Stimulated activated CD8-positive, alpha-beta memory T cell treated with anti-CD3 and anti-CD28 coated beads, Interleukin-7, amount 100 ng/mL, for 4 hours (primary cell): ENCODE measurements at regions not wholly inside any gene's neighbourhood (a gene's known extent, or its start where the extent isn't known, plus 50 kb on each side); places are given as distances from the start of the nearest gene placed in this dataset.
"Not testable (repeated sequence)": the region's sequence is repeated elsewhere in the genome, so short reads cannot be mapped to it uniquely, and the experiment has no call there.

Experiments used
- DNase-seq, 2 donors: peaks; one replicate each; pipeline ENCODE4 v3.0.0-alpha.2; 2020; ENCODE audit warnings: low read depth in 2 of 2

DNA sequence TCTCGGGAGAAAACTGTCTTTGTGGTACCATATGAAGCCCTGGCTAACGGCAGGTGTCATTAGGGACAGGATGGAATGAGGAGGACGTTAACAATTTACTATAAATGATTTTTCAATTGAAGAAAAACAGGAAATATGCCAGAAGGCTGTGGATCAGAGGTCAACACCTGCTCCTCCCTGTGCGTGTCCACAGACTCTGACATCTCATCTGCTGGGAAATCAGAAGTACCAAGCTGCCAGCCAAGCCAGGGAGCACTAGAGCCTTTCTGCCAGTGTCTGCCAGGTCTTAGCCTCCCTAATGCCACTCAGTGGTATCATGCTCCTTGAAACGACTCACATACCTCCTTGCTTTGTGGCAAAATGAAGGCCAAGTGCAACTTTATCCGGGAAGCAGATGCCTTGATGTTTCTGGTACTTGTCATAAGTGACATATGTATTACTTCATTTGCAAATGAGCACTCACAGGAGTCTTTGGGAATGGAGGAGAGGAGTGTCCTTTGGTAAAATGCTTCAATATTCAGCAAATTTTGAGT lies 541.1 kb downstream of the SATB2 start:
- DNase-seq: no peak

DNA sequence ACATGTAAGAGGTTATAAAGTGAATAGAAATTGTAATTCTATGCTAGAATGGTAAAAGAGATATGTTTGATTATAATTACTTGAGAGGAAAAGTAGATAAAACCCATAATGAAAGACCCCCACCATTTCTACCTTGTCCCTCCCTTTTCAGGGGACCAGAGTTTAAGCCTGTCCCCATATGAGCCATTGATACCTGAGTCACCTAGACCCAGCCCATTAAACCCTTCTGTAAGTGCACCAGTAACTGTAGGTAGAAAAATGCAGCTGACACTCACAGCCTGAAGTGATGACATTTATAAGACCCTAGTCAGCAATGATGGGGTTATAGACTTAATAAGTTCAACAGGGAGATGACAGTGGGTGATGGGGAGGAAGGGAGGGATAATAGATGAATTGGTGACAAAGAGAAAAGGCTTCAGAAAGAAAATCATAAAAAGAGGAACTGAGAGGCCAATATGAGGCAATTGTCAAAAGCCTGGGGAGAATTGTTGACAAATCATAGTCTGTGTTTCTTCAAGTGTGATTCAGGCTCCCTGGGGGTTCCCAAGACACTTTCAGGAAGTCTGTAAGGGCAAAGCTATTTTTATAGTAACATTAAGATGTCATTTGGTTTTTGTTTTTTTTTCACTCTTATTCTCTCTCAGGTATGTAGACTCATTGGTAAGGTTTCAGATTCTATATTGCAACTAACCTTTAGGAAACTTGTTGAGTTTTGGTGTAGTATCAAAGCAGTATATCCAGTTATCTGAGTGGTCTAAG lies 544.2 kb downstream of the SATB2 start:
- no peak for DNase-seq

DNA sequence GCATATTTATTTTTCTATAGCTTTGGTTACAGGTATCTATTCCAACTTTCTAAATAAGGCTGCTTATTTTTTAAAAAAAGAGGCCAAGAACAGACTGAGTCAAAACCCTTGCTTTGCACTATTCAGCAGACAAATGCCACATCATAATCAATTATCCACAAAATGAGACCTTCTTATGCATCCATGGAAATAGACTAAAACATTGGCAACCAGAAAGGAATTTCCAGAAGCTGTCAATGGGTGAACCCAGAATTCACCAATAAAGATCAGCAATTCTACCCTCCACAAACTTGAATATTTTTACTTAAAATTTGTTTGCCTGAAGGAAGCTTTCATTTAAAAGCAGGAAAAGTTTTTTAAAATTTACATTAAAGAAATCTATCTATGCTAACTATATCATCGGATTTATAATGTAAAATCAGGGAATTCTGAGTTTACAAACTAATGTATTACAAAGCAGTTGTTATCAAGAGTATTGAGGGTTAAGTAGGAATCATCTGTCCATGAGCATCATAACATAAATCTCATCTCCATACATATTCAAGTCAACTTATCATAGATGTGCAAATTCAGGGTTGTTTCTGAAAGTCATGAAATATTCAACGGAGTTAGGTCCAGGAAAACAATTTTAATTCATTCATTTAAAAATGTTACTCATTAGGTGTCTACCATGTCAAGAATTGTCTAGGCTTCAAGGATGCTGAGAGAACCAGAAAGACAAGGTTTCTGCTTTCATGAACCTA lies 548.0 kb downstream of the SATB2 start:
- no peak for DNase-seq

DNA sequence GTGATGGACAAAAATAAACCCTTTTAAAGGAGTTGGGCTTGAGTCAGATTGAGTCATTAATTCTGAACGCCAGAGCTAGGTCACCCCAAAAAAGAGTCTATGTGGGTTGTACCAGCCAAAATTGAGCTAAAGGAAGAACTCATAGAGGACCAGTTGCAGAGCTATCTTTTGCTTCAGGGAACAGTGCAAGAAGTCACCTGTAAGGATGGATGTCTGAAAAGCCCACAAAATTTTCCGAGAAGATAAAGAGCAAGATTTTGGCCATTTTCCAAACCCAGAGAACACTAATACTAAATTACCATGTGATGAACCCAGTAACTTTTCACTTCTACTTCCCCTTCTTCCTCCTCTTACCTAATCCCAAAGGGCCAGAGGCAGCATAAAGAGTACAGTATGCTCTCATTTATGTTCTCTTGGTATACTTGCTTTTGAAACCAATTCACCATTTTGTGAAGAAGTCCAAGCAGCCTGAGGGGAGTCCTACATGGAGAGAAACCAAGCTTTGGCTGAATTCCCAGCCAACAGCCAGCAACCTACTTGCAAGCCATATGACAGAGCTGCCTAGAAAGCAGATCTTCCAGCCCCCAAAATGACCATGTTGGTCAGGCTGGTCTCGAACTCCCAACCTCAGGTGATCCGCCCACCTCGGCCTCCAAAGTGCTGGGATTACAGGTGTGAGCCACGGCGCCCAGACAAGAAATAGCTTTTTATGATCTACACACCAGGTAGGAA lies 551.7 kb downstream of the SATB2 start:
- no peak for DNase-seq

DNA sequence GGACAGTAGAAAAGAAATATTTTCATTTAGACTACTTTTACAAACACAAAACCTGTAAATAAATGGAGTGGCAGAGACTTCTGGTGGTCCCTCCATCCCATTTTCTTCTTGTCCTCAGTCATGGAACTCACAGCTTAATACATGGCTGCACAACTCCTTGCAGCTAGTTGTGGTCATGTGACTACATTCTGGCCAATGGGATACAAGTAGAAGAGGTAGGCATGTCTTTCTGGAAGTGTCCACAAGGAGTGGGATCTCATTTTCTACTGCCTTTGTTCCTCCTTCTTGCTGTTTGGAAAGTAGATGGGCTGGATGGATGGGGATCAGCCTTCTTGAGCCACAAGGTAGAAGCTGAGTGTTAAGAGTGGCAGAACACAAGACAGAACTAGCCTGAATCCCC lies 555.8 kb downstream of the SATB2 start:
- no peak for DNase-seq

DNA sequence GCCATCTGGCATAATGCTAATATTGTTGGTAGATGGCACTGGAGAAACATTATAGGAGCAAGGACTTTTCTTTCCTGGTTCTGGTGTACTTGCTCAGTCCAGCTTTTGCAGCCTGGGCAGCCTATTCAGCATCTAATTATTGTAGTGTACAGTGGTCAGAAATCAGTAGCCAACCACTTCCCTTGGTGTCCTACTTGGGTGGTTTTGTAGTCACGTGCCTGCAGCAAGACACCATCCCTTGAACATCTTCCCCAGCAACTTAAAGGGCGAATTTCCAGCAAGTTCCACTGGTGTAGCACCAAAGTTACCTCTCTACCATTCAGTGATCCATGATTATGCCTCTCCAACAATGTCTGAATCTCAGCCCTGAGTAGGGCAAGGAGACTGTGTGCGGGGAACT lies 557.6 kb downstream of the SATB2 start:
- no peak for DNase-seq

DNA sequence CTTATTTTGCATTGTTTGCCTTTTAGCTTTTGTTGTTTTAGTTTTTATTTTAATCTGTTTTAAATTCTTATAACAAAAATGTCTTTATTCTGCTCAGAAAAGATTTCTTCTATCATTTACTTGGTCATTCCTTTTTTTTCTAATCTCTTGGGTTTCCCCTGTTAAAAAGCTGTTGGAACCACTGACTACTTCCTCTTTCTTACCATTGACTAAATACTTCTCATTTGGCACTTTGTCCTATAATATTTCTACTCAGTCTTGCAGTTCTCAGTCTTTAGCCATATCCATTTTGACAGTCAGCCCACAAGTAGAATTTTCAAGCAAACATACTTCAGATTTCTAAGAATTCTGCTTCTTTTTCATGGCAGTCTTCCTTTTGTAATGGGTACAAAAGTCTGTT lies 567.2 kb downstream of the SATB2 start:
- no peak for DNase-seq

DNA sequence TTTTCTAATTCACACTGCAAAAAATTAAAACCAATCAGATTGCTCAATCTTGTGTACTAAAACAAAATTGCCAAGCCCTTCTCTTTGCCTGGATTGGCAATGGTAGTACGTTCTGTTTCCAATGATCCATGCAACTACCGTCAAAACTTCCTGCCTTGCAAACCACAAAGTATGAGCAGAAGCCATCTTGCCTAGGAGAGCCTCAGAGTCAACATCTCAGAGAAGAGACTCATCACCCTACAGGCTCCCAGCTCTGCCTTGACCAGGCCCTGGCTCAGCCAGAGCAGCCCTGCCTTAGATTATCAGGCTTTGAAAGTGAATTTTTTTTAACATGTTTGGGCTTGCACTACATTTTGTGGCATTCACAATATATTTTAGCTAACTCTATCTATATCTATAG lies 574.1 kb downstream of the SATB2 start:
- no peak for DNase-seq

DNA sequence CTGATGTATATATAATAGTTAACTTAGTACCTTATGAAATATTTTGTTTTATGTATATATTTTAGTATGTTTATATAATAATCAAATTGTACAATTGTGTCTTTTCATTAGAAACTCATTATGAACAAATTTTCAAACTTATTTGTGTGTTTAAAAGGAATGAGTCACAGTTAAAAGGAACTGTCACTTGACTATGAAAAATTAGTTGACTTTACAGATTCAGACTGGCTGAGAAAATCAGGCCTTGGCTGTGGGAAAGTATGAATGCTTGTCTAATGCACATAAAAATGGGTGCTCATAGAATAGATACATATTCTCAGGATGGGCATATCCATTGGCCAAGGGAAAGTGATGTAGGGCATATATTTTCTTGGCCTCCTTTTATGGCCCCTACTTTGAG lies 576.8 kb downstream of the SATB2 start:
- no peak for DNase-seq

DNA sequence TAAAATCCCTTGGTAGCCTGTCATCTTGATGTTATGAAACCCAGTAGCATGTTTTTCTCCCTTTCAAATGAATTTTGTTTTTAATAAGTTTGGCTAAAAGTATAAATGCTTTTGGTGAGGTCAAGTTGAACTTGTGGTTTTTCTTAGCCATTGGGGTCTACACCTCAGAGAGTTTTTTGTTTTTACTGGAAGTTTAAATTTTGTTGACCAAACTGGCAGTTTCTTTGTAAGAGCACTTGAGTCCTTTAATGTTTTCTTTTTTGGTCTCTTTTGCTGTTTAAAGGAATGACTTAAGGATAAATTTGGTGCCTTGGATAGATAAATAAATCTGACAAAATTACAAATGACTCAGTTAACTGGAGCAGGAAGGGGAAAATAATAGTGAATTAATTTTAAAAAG lies 577.3 kb downstream of the SATB2 start:
- no peak for DNase-seq

DNA sequence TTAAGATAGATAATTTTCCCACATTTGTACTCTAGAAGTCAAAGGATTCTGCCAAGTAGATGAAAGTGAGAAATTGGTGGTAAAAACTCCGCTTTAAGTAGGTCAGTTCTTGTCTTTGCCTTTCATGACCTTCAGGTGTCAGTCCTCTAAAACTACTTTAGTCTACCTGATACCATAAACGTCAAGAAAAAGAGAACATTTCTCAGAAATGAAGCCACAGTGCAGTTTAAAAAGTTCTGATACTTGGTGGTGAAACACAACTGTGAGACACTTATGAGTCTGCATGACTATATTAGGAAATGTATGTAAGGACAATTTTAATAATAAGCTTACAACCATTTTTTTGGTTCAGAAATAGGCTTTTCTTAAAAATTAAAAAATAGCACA lies 583.3 kb downstream of the SATB2 start:
- no peak for DNase-seq

DNA sequence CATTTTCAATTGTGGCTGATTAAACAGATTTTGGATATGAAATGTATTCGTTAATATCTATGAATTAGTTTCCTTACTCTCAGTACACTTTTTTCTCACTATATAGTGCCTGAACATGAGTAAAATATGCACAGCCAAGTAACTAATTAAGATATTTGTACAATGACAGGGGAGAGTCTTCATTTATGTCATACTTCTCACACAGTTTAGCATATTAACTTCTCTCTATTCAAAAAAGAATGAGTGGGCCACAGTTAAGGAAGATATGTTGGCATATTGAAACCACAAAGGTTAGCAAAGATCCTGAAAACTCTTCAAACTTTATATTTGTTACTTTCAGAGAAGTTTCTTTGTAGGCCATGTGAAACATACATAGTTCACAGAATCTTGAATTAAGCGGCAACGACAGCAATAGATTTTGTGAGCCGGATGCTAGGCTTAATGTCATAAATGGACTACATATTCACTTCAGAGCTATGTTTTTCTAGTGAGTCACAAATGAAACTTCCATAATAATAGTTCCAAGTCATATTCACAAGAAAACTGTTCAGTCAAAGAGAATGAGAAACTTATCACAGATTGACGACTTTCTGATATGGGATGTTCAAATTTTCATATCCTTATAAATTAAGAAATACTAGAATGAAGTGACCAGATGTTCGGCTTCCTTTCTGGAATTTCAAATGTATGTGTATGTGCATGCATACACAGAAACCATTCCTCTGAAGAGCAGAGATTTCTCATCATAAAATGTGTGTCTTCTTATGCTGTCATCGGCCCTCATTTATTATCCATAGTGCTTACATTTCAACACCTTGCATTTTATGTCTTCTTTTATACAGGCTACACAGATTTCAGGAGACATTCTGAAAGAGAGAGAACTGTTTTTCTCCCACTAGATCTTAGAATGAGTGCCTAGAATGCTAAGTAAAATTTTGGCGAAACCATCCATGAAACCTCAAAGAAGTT lies 584.0 kb downstream of the SATB2 start:
- no peak for DNase-seq

DNA sequence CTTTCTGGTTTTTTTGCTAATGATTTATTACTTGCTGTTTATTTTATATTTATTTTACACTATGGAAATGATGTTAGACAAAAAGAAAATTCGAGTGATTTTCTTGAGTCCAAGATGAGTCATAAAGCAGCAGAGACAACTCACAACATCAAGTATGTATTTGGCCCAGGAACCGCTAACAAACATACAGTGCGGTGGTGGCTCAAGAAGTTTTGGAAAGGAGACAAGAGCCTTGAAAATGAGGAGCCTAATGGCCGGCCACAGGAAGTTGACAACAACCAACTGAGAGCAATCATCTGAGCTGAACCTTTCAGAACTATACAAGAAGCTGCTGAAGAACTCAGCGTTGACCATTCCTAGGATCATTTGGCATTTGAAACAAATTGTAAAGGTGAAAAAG lies 594.1 kb downstream of the SATB2 start:
- DNase-seq: no peak

DNA sequence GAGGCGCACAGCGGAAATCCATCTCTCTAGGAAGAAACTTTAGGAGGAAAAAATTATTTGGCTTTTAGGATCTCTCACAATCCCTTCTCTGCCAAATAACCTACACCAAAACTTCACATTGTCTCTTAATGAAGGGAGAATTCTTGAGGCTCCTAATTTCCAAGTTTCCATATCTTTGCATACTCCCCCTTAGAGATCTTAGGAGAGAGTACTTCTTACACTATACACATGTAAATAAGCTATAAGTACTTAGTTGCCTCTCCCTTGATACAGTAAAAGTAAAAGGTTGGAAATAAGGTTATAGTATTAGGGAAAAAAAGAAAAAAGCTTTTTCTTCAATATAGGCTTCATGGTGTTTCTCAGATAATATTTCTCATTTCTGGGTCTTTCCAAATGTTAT lies 596.7 kb downstream of the SATB2 start:
- no peak for DNase-seq

DNA sequence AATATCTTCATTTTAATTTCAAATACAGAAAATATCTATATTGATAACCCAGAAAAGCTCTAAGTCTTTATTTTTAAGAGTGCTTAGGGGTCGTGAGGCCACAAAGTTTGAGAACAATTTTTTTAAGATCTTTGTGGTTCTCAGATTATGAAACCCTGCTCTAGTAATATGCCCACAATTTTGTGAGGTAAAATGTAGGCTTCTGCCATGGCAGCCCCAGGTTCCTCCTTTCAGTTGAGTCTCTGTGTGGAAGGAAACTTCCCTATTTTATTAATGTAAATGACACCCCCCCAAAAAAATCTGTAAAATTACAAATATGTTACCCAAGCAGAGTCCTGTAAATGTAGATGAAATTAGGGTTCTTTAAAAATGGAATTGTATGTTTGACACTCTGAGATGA lies 600.5 kb downstream of the SATB2 start:
- no peak for DNase-seq

DNA sequence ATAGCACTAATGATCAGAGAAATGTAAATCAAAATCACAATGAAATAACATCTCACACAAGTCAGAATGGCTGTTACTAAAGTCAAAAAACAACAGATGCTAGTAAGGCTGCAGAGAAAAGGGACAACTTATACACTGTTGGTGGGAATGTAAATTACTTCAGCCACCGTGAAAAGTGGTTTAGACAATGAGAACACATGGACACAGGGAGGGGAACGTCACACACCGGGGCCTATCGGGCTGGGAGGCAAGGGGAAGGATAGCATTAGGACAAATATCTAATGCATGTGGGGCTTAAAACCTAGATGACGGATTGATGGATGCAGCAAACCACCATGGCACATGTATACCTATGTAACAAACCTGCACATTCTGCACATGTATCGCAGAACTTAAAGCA lies 602.0 kb downstream of the SATB2 start:
- DNase-seq: not testable (repeated sequence)

DNA sequence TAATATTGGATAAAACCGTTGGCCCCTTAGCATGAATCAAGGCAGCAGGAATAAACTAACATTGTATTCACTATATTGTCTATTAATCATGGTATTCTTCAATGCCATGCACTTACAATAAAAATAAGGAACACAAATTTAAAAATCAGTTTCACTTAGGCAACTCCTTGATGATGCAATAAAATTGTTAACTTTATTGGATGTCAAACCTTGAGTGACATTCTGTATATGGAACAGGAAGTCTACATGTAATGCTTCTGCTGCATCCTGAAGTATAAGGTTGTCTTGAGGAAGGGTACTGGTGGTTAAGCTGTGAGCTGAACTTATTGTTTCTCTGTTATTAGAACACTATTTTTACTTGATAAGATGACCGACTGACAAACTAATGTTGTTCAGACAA lies 605.5 kb downstream of the SATB2 start:
- no peak for DNase-seq

DNA sequence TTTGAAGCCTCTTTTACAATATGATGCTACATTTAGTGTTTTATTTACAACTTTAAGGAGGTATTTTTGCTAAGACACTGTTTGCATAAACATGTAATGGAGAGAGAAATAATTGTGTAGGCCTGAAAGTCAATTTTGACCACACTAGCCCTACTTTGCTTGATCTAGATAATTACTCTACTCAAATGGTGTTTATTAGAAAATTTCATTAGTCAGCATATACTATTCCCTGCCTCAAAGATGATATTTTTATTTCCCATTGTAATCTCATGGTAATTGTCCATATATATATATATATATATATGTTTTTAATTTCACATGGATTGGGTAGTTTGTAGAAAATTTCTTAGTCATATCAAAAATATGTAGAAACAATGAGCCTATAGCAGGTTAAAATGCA lies 632.2 kb downstream of the SATB2 start:
- no peak for DNase-seq

DNA sequence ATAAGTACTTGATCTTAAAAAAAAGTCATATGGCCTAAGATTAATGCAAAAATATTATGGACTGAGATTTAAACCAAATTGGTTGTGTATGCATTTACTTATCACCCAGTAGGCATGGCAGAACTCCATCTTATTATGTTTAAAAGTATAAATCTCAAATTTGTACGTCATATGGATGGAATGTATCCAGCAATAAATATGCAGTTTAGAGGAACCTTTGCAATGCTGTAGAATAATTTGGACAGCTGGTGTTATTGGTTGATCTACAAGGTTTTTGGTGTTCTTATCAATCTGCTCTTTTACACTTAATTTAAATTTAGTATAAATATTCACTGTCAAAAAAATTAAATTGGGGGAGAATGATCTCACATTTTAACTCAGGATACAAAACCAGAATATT lies 640.2 kb downstream of the SATB2 start:
- DNase-seq: no peak

DNA sequence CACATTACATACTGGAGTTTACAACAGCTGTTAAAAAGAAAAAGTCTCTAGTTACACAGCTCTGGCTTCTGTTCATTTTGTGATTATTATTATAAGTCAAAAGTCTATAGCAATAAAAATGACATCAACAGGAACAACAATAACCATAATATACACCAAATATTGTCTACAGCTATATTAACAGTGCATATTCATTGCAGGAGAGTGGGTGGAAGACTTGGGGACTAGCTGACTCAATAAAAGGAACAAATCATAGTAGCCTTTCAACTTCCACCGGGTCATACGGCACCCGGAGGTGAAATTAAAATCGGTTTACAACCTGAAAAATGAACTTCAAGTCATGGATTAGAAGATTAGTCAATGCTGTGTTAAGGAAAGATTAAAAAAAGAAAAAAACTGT lies 642.1 kb downstream of the SATB2 start:
- DNase-seq: no peak

DNA sequence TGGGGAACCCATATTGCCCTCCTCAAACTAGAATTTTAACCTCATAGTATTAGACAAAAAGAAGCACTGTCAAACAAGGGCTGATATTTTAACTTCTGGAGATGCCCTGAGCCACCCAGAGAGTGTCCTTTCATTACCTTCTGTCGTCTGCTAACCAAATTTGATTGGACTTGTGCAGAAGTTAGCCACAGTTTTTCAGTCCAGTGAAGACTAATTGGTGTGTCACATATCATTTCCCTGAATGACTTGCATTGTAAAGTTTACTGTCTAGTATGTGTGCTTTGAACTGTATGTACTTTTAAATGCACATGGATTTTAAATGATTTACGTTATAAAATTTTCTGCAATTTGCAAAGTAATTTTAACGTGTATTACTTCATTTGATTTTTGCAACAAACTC lies 646.5 kb downstream of the SATB2 start:
- no peak for DNase-seq

DNA sequence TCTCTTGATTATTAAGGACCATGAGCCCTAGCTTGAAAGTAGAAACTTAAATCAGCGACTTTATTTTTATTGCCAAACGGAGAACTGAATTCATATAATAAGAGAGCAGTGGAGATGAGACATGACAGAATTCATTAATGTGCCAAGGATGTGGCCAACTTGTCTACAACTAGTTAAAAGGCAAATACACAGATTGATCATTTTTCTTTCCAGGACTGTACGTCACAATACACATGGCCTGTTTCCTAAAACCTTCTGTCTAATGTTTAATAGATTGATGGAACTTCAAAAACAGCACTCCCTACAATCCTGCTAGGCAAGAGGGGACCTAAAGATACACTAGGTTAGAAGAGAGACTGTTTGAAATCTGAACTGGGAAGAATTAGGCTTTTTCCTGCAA lies 647.8 kb downstream of the SATB2 start:
- DNase-seq: no peak
